ENCODE measurements at regions not wholly inside any gene's neighbourhood (a gene's known extent, or its start where the extent isn't known, plus 50 kb on each side); places are given as distances from the start of the nearest gene placed in this dataset.

DNA sequence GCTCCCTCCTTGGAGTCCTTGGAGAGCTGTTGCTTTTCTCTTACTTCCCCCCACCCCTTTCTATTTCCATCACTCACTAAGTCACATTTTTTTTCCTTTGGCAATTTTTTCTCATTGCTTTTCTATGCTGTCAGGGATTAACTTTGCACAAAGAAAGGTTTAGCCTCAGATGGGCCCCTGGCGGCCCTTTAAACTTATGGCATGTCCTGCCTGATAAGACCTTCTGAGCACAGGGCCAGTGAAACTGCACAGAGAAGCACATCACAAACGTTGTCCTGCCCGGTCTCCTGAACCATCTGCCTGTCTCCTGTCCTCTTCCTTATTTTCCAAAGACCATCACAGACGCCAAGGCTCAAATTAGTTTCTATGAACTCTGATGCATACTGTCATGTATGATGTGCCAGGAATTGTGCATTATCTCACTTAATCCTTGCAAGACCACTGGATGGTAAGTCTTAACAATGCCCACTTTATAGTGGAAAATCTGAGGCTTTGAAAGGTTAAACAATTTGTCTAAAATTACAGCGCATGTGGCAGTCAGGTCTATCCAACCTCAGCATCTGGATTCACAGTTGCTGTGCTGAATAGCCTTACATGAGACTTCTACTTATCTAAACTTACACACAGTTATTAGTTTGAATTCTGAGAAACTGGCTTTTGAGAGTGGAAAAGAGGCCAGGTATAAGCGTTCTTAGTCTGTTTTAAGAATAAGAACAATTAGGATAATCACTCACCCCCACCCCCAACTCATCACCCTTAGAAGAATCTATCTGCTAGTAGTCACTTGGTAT, 648.1 kb downstream of the NTRK3 start:
- TF ChIP-seq, protein P1, sequence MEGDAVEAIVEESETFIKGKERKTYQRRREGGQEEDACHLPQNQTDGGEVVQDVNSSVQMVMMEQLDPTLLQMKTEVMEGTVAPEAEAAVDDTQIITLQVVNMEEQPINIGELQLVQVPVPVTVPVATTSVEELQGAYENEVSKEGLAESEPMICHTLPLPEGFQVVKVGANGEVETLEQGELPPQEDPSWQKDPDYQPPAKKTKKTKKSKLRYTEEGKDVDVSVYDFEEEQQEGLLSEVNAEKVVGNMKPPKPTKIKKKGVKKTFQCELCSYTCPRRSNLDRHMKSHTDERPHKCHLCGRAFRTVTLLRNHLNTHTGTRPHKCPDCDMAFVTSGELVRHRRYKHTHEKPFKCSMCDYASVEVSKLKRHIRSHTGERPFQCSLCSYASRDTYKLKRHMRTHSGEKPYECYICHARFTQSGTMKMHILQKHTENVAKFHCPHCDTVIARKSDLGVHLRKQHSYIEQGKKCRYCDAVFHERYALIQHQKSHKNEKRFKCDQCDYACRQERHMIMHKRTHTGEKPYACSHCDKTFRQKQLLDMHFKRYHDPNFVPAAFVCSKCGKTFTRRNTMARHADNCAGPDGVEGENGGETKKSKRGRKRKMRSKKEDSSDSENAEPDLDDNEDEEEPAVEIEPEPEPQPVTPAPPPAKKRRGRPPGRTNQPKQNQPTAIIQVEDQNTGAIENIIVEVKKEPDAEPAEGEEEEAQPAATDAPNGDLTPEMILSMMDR (IDR thresholded peaks at IDR 0.05): no peak
- no peak for DNase-seq
- Histone ChIP-seq H3K36me3 (no peaks in the 10 kb centered on the region), H3K27ac (no peak overlapping the region), H3K4me3 (no peak overlapping the region), H3K4me1 (peaks cover 0 to 23% (median 15%) of the 10 kb centered on the region in 9 donors), H3K27me3 (no peaks in the 10 kb centered on the region), H3K9me3 (no peaks in the 10 kb centered on the region)
- intact Hi-C loops (cut with DNase I): loop anchor here in 3 of 10 donors (10.0 kb wide), 2 partner anchors 114 to 694 kb away; no protein-coding TSS in a partner anchor
- ATAC-seq: no peak
- WGBS, 2 donors: 73% methylated on average over 6 of the region's 6 CpGs

DNA sequence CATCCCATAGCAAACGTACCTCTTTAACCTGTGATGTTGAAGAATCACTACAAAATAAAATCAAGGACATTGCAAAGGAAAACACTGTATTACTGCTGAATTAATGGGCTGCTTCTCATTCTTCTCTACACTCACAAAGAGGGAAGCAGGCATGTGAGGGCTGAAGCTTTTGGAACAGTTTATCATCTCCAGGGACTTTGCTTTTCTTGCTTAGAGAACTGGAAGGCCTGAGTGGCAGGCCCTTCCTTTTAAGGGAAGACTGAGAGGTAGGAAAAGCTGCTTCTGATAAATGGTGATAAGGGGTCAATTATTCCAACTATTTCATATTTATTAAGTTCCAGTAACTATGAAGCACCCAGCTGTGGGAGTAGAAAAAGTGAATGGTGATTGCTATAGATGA, 649.6 kb downstream of the NTRK3 start:
- Histone ChIP-seq H3K9me3 (no peaks in the 10 kb centered on the region), H3K36me3 (no peaks in the 10 kb centered on the region), H3K27me3 (no peaks in the 10 kb centered on the region), H3K4me1 (peaks cover 0 to 27% (median 15%) of the 10 kb centered on the region in 9 donors), H3K4me3 (no peak overlapping the region), H3K27ac (no peak overlapping the region)
- ATAC-seq (no peak), DNase-seq (no peak)
- TF ChIP-seq, protein P1 (IDR thresholded peaks at IDR 0.05): no peak
- 38 to 66% methylated on average over 1 of the region's 1 CpG for WGBS, 2 donors
- intact Hi-C loops (cut with DNase I): loop anchor here in 3 of 10 donors (10.0 kb wide), 2 partner anchors 112 to 692 kb away; no protein-coding TSS in a partner anchor

DNA sequence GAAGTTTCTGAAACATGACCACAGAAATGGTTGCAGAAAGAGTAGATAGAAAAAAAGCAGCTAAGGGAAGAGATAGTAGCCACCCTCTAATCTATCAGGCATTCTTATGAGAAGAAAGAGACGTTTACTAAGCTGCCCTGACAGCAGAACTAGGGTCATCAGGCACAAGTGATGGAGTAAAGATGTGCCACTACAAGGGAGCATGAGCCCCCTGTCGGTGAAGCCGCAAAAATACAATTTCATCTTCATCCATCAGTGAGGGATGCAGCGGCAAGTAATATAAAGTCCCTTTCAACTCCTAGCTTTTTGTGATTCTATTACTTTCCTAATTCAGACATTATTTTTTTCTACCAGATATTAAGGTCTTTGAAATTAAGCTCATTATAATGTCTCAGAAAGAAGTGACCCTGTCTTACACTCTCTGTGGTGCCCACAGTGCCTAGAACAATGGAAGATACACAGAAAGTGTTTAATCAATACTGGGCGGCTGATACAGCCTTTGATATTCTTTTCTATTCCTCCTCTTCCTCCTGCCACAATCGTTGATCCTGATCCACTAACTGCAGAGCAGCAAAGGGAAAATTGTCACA, 651.6 kb downstream of the NTRK3 start:
- ATAC-seq: no peak
- H3K27ac ChIP-seq: no peak overlapping the region
- 35 to 37% methylated on average over 6 of the region's 6 CpGs for whole genome bisulfite sequencing, 2 donors

DNA sequence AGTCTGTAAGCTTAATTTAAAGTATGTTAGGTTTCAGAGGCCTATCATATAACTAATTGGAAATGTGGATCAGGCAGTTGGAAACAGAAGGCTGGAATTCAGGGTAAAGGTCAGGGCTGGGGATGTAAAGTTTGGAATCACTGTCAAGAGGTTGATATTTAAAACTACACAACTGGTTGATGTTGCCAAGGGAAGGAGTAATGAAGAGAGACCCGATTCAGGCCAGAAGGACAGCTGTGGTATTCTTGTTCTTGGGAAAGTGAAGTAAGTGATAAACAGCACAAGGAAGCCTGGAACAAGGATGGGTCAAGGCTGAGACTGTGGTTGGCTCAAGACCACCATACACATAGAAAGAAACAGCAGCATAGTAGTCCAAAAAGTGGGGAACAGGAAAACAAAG, 654.2 kb downstream of the NTRK3 start:
- Histone ChIP-seq H3K4me1 (peaks cover 0 to 12% (median 5%) of the 10 kb centered on the region in 9 donors), H3K9me3 (no peaks in the 10 kb centered on the region), H3K27ac (no peak overlapping the region), H3K36me3 (no peaks in the 10 kb centered on the region), H3K4me3 (no peak overlapping the region), H3K27me3 (no peaks in the 10 kb centered on the region)
- ATAC-seq (peak in 1 of 8 donors; percentile 39), DNase-seq (no peak)
- WGBS, 2 donors: 29 to 36% methylated on average over 1 of the region's 1 CpG
- intact Hi-C loops (cut with DNase I): loop anchor here in 3 of 10 donors (10.0 kb wide), 2 partner anchors 108 to 688 kb away; no protein-coding TSS in a partner anchor
- TF ChIP-seq, protein P1 (IDR thresholded peaks at IDR 0.05): no peak

More for the DNA sequence above, 651.6 kb downstream of the NTRK3 start:
- H3K4me1 ChIP-seq: peaks cover 0 to 14% (median 6%) of the 10 kb centered on the region in 9 donors
- H3K27me3 ChIP-seq: no peaks in the 10 kb centered on the region
- DNase-seq: no peak
- no peak overlapping the region for H3K4me3 ChIP-seq
- H3K36me3 ChIP-seq: no peaks in the 10 kb centered on the region
- TF ChIP-seq, protein P1 (IDR thresholded peaks at IDR 0.05): peak in 8 of 9 donors; percentile 15 to 59 (median 48)
- H3K9me3 ChIP-seq: no peaks in the 10 kb centered on the region
- intact Hi-C loops (cut with DNase I): loop anchor here in 3 of 10 donors (10.0 kb wide), 2 partner anchors 110 to 690 kb away; no protein-coding TSS in a partner anchor
